NCI-H526 treated with DMSO at 0.1 percent for 48 hours (cell line): ENCODE measurements at regions not wholly inside any gene's neighbourhood (a gene's known extent, or its start where the extent isn't known, plus 50 kb on each side); places are given as distances from the start of the nearest gene placed in this dataset.
A peak's percentile ranks its signal among the peaks of the same experiment; 100 is the strongest.
"Not testable (repeated sequence)": the region's sequence is repeated elsewhere in the genome, so short reads cannot be mapped to it uniquely, and the experiment has no call there.

Experiments
- DNase-seq: peaks from one replicate; lab custom pipeline; 2025; lab: John Stamatoyannopoulos, UW

- DNase-seq: no peak
These were observed 52.1 kb downstream of the CARTPT start for GRCh38 chr5:71771191-71771590.

GRCh38 chr5:71778678-71779276 is 59.7 kb downstream of the CARTPT start:
- no peak for DNase-seq

DNA sequence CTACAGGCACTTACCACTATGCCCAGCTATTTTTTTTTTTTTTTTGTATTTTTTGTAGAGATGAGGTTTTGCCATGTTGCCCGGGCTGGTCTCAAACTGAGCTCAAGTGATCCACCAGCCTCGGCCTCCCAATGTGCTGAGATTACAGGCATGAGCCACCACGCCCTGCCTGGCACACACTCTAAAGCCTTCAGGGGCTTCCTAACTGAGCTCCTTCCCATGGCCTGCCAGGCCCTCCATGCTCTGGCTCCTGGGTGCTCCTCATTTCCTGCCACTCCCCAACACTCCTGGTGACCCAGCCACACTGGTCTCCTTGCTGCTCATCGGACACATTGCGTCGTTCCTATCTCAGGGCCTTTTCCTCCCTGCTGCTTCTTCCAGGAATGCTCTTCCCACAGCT is 61.5 kb downstream of the CARTPT start:
- DNase-seq: no peak

DNA sequence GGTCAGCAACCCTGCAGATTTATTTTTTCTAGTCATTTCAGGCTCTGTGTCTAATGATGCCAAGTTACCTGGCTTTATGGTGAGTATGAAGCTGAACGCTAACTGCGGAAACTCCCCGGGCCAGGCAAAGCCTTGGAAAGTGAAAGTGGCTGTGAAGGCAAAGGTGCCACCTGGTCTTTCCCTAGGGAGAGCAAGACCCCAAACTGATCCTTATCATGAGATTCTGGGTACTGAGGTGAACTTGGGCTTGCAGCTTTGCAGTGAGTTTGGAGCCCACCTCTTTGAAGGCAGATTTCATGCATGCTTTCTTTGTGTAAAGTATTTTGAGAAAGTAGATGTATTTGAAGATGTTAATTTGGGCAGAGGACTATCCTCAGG is 63.3 kb downstream of the CARTPT start:
- no peak for DNase-seq

DNA sequence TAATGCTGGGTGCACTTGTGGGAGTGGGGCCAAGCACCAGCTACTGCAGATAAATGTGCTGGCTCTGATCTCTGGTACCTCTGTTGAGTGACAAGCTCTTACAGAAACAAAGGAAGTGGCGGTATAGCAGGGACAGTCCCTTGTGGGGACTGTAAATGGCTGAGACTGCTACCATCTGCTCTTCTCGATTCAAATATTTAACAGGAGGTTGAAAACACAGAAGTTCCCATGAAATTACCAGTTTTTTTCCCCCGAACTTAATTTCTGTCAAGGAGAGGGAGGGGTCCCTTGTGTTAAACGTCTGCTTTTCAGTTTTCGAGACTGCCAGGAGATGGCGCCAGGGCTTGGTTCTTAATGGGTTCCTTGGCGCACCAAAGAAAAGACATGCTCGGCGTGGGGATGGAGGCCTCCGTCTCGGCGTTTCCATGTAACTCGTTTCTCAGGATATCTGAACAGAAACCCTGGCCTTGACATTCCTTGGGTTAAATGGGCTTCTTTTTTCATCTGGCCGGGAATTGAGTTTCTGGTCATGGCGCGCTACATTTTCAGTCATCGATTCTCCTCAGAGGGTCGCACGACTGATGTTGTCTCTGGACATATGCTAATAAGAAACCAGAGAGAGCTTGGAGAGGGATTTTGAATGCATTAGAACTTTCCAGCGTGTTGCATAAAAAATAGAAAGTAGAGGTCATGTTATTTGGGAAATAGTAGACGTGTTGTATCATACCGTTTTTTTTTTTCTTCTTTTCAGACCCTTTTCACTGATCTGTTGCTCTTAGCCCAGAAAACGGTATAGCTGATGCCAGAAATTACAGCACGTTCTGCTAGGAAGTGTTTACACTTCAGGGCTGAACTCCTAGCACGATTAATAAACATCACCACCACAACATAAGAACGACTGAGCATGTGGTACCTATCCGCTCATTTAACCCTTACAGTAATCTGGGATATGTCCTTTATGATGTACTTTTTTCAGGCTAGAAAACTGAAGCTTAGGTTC is 64.0 kb downstream of the CARTPT start:
- peak; percentile 57 for DNase-seq

DNA sequence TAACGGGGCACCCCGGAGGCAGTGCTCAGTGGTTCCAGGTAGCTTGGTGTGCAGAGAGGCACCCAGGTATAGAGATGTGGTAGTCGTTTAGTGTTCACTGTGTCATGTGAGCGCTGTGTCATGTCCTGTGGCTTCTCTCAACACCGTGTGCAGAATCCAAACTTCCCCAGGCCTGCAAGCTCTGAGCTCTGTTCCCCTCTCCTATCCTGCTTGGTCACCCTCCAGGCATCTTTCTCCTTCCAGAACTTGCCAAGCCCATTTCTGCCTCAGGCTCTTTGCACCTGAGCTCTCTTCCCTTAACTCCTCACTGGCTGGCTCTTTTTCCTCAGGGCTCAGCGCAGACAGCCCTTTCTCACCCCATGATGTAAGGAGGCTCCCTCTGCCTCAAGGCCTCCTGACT is 64.8 kb downstream of the CARTPT start:
- DNase-seq: no peak

DNA sequence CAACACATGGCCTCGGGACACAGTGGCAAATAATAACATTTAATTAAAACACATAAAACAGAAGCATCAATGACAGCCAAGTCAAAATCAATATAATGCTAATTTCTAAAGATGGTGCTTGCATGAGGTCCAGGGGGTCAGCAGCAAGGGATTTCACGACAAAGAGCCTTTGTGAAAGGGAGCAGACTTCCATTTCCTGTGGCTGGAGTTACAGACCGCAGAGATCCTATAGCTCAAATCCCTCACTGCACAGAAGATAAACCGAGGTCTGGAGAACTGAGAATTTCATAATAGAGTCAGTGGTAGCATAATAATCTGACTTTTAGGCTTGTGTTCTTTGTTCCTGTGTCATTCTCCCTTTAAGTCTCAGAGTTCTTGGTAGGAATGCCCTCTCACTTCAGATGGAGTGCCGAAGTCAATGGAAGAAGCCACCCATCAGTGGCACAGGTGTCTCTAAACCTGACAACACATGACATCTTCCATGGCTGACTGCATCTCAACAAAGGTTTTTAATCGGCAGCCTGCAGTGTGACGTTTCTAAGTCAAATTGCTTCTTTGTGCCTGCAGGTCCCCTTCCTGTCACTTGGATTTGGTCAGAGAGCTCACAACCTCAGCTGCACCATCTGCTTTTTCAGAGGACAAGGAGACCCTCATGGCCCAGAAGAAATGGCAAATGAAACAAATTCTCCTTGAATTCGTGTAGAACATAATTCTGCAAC is 67.4 kb downstream of the CARTPT start:
- DNase-seq: no peak

- no peak for DNase-seq
These were observed 69.7 kb downstream of the CARTPT start for GRCh38 chr5:71788794-71789193.

GRCh38 chr5:71789746-71790145 is 70.7 kb downstream of the CARTPT start:
- no peak for DNase-seq

DNA sequence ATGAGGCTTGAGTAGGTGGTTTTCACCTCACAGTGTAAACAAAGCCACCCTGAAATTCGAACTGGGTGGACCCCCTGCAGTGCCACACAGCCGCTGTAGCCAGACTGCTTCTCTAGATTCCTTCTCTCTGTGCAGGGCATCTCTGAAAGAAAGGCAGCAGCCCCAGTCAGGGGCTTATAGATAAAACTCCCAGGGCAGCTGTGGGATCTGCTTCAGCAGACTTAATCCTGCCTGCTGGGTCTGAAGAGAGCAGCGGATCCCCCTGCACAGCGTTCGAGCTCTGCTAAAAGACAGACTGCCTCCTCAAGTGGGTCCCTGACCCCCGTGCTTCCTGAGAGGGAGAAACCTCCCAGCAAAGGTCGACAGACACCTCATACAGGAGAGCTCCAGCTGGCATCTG is 71.4 kb downstream of the CARTPT start:
- no peak for DNase-seq

DNA sequence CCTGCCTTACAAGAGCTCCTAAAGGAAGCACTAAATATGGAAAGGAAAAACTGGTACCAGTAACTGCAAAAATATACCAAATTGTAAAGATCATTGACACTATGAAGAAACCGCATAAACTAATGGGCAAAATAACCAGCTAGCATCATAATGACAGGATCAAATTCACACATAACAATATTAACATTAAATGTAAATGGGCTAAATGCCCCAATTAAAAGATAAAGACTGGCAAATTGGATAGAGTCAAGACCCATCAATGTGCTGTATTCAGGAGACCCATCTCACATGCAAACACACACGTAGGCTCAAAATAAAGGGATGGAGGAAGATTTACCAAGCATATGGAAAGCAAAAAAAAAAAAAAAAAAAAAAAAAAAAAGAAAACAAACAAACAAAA is 73.0 kb downstream of the CARTPT start:
- DNase-seq: not testable (repeated sequence)

GRCh38 chr5:71794061-71794695 is 75.1 kb downstream of the CARTPT start:
- DNase-seq: no peak

DNA sequence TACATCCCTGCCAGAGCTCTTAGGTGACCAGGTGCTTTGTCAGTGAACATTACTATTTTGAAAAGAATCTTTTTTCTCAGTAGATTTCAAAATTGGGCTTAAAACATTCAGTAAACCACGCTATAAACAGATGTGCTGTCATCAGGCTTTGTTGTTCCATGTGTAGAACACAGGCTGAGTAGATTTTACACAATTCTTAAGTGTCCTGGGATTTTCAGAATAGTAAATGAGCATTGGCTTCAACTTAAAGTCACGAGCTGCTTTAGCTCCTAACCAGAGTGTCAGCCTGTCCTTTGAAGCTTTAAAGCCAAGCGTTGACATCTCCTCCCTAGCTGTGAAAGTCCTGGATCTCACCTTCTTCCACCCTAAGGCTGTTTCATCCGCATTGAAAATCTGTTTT is 83.6 kb downstream of the CARTPT start:
- no peak for DNase-seq

GRCh38 chr5:71806711-71807110 is 87.6 kb downstream of the CARTPT start:
- no peak for DNase-seq

- no peak for DNase-seq
These were observed 88.8 kb downstream of the CARTPT start for GRCh38 chr5:71807909-71808308.

- no peak for DNase-seq
These were observed 90.4 kb downstream of the CARTPT start for GRCh38 chr5:71809446-71809845.

DNA sequence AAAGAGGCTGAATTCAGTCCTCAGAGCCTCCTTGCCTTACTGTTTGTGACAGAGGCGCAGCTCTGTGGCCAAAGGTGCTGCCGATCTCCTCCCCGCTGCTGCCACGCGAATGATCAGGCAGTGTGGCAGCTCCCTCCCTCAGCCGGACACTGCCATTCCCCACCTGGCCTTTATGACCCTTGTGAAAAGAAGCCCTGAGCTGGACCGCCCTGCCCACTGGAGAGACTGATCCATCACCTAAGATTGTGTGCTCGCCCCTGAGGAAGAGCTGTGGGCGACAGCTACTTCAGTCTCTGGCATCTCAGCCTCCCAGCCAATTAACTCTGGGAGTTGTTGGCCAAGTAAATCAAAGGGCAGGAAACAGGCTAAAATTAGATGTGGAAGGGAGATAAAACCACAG is 90.9 kb downstream of the CARTPT start:
- DNase-seq: no peak

GRCh38 chr5:71810471-71811195 is 91.6 kb downstream of the CARTPT start:
- DNase-seq: no peak

GRCh38 chr5:71811779-71812178 is 92.7 kb downstream of the CARTPT start:
- no peak for DNase-seq

DNA sequence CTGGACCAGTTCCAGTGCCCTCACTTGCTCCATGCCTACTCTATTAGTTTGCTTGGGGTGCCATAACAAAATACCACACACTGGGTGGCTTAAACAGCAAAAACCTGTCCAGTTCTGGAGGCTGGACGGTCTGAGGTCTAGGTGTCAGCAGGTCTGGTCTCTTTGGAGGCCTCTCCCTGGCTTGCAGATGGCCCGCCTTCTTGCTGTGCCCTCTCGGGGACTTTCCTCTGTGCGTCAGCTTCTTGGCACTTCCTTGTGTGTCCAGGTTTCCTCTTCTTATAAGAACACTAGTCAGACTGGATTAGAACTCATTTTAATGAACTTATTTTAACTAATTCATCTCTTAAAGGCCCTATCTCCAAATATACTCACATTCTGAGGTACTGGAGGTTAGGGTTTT is 97.2 kb downstream of the CARTPT start:
- DNase-seq: no peak

GRCh38 chr5:71817891-71818290 is 98.8 kb downstream of the CARTPT start:
- DNase-seq: no peak

DNA sequence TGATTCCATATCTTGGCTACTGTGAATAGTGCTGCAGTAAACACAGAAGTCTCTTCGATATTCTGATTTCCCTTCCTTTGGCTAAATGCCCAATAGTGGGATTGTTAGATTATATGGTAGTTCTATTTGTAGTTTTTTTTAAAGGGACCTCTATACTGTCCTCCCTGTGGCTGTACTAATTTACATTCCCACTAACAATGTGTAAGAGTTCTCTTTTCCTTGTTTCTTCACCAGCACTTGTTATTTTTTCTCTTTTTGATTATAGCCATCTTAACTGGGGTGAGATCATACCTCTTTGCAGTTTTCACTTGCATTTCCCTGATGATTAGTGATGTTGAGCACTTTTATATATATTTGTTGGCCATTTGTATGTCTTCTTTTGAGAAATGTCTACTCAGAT is 102.0 kb downstream of the CARTPT start:
- DNase-seq: no peak
